ENCODE measurements at regions not wholly inside any gene's neighbourhood (a gene's known extent, or its start where the extent isn't known, plus 50 kb on each side); places are given as distances from the start of the nearest gene placed in this dataset.

GRCh38 chr9:85427772-85428171 lies 314.0 kb downstream of the AGTPBP1 start:
- DNase-seq: no peak

GRCh38 chr9:85425153-85425611 lies 316.6 kb downstream of the AGTPBP1 start:
- peak; percentile 21 to 83 for DNase-seq

- no peak for DNase-seq
Observed at GRCh38 chr9:85423422-85423821, 318.3 kb downstream of the AGTPBP1 start.

GRCh38 chr9:85421641-85422040 lies 320.1 kb downstream of the AGTPBP1 start:
- DNase-seq: no peak

GRCh38 chr9:85420750-85421149 lies 321.0 kb downstream of the AGTPBP1 start:
- DNase-seq: no peak

GRCh38 chr9:85417674-85418073 lies 324.1 kb downstream of the AGTPBP1 start:
- no peak for DNase-seq

- no peak for DNase-seq
Observed at GRCh38 chr9:85416715-85417114, 325.0 kb downstream of the AGTPBP1 start.

- no peak for DNase-seq
Observed at GRCh38 chr9:85414390-85414789, 327.4 kb downstream of the AGTPBP1 start.

- no peak for DNase-seq
Observed at GRCh38 chr9:85408494-85408893, 333.3 kb downstream of the AGTPBP1 start.

- DNase-seq: no peak
Observed at GRCh38 chr9:85405566-85405950, 336.2 kb downstream of the AGTPBP1 start.

GRCh38 chr9:85404911-85405565 lies 336.7 kb downstream of the AGTPBP1 start:
- DNase-seq: no peak

GRCh38 chr9:85402551-85402950 lies 339.2 kb downstream of the AGTPBP1 start:
- no peak for DNase-seq

- DNase-seq: no peak
Observed at GRCh38 chr9:85401998-85402397, 339.8 kb downstream of the AGTPBP1 start.

- no peak for DNase-seq
Observed at GRCh38 chr9:85397005-85397404, 344.7 kb downstream of the AGTPBP1 start.

- DNase-seq: no peak
Observed at GRCh38 chr9:85392260-85392659, 349.5 kb downstream of the AGTPBP1 start.

- DNase-seq: no peak
Observed at GRCh38 chr9:85377731-85378289, 363.9 kb downstream of the AGTPBP1 start.

- no peak for DNase-seq
Observed at GRCh38 chr9:85368781-85369180, 373.0 kb downstream of the AGTPBP1 start.

GRCh38 chr9:85359161-85359560 lies 382.6 kb downstream of the AGTPBP1 start:
- no peak for DNase-seq

- no peak for DNase-seq
Observed at GRCh38 chr9:85349046-85349445, 392.7 kb downstream of the AGTPBP1 start.

- DNase-seq: no peak
Observed at GRCh38 chr9:85347541-85347940, 394.2 kb downstream of the AGTPBP1 start.

GRCh38 chr9:85344901-85345300 lies 396.9 kb downstream of the AGTPBP1 start:
- no peak for DNase-seq

- no peak for DNase-seq
Observed at GRCh38 chr9:85339338-85339737, 402.4 kb downstream of the AGTPBP1 start.

GRCh38 chr9:85334228-85334627 lies 407.5 kb downstream of the AGTPBP1 start:
- no peak for DNase-seq

- no peak for DNase-seq
Observed at GRCh38 chr9:85332487-85332886, 409.3 kb downstream of the AGTPBP1 start.

GRCh38 chr9:85331626-85332025 lies 410.1 kb downstream of the AGTPBP1 start:
- DNase-seq: no peak

Data from inflammatory macrophage treated with lipopolysaccharide for 1 hour (primary cell).